Brain microvascular endothelial cell (primary cell): ENCODE measurements at regions not wholly inside any gene's neighbourhood (a gene's known extent, or its start where the extent isn't known, plus 50 kb on each side); places are given as distances from the start of the nearest gene placed in this dataset.

ENCODE experiments used
- DNase-seq: peaks from one replicate; pipeline ENCODE4 v3.0.0-alpha.2; 2020
- H3K27ac ChIP-seq: fragments of 250-450 bp; sonication (Bioruptor Pico); 2 replicates; pipeline ENCODE4 v1.5.1; 2020; ENCODE audit warnings: mild to moderate bottlenecking, moderate library complexity
- H3K27me3 ChIP-seq: fragments of 250-450 bp; sonication (Bioruptor Pico); replicated peaks from 2 replicates; pipeline ENCODE4 v1.5.1; 2020; ENCODE audit warnings: mild to moderate bottlenecking
- H3K36me3 ChIP-seq: fragments of 250-450 bp; sonication (Bioruptor Pico); replicated peaks from 2 replicates; pipeline ENCODE4 v1.5.1; 2020; ENCODE audit warnings: mild to moderate bottlenecking
- H3K4me3 ChIP-seq: 2 replicates; pipeline ENCODE4 v1.5.1; 2011; ENCODE audit warnings: low read depth, mild to moderate bottlenecking, control low read depth, low read length, moderate library complexity
- CTCF ChIP-seq: IDR thresholded peaks from 2 replicates; pipeline ENCODE4 v1.5.1; 2011; ENCODE audit warnings: low read depth, mild to moderate bottlenecking, moderate library complexity, low read length, control low read depth, inconsistent platforms; ENCODE audit errors: missing control alignments
- in situ Hi-C: cut with HindIII; loops from 2 replicates; pipeline ENCODE4 v1.10.0; 2017; ENCODE audit warnings: low sequenced_read_pairs, low pct_ligation_motif_present

GRCh38 chr4:149870008-149870407 lies 54.4 kb upstream of the IQCM start:
- Histone ChIP-seq H3K27me3 (no peaks in the 10 kb centered on the region), H3K36me3 (no peaks in the 10 kb centered on the region), H3K4me3 (no peak overlapping the region), H3K27ac (no peak overlapping the region)
- no peak for DNase-seq
- TF ChIP-seq CTCF, result no peak
- in situ Hi-C loops, result no loop called here

GRCh38 chr4:149881744-149882143 lies 66.1 kb upstream of the IQCM start:
- no peaks in the 10 kb centered on the region for H3K36me3 ChIP-seq
- no peak for DNase-seq
- H3K27me3 ChIP-seq, result no peaks in the 10 kb centered on the region
- TF ChIP-seq CTCF, result no peak
- no peak overlapping the region for H3K27ac ChIP-seq
- in situ Hi-C loops, result loop anchor here (25.0 kb wide), 1 partner anchor 494 kb away; no protein-coding TSS in a partner anchor
- H3K4me3 ChIP-seq, result no peak overlapping the region

DNA sequence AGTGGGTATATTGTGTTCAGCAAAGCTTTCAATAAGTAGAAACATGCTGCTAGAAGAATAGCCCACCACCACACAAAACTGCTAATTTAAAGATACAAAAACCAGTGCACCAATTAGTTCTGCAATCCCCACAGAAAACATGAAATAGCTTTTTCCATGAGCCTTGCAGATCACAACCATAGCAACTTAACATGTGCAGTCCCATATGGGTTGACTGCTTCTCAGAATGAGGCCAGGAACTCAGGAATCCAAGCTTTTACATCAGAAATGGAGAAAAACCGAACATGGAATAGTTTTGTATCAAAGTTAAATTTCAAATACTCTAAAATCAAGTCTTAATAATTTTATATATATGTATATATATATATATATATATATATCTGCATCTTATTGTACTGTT lies 66.6 kb upstream of the IQCM start:
- H3K27ac ChIP-seq, result no peak overlapping the region
- DNase-seq, result no peak
- no peaks in the 10 kb centered on the region for H3K27me3 ChIP-seq
- H3K36me3 ChIP-seq, result no peaks in the 10 kb centered on the region
- in situ Hi-C loops, result loop anchor here (25.0 kb wide), 1 partner anchor 495 kb away; no protein-coding TSS in a partner anchor
- no peak overlapping the region for H3K4me3 ChIP-seq
- no peak for TF ChIP-seq CTCF

DNA sequence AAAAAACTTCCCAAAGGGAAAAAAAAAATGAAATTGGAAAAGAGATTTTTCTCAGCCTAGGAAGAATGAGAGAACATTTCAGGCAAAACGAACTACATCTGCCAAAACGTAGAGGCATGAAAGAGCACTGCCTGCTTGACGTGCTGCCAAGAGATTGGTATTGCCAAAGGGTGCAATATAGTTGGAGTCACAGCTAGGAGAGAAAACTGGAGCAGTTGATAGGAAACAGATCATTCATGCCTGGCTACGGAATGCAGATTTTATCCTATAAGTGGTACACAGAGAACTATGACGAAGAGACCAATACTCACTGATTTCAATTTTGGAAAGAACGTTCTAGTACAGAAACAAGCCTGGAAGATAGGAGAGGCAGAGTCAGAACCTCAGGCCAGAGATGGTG lies 68.4 kb upstream of the IQCM start:
- Histone ChIP-seq H3K27ac (no peak overlapping the region), H3K27me3 (no peaks in the 10 kb centered on the region), H3K36me3 (no peaks in the 10 kb centered on the region), H3K4me3 (no peak overlapping the region)
- no peak for DNase-seq
- in situ Hi-C loops, result loop anchor here (25.0 kb wide), 1 partner anchor 497 kb away; no protein-coding TSS in a partner anchor
- no peak for TF ChIP-seq CTCF

- Histone ChIP-seq H3K27me3 (no peaks in the 10 kb centered on the region), H3K4me3 (no peak overlapping the region), H3K27ac (no peak overlapping the region), H3K36me3 (no peaks in the 10 kb centered on the region)
- DNase-seq, result no peak
- in situ Hi-C loops, result loop anchor here (25.0 kb wide), 1 partner anchor 497 kb away; no protein-coding TSS in a partner anchor
- no peak for TF ChIP-seq CTCF
Measured at GRCh38 chr4:149884529-149885181, 69.0 kb upstream of the IQCM start.

DNA sequence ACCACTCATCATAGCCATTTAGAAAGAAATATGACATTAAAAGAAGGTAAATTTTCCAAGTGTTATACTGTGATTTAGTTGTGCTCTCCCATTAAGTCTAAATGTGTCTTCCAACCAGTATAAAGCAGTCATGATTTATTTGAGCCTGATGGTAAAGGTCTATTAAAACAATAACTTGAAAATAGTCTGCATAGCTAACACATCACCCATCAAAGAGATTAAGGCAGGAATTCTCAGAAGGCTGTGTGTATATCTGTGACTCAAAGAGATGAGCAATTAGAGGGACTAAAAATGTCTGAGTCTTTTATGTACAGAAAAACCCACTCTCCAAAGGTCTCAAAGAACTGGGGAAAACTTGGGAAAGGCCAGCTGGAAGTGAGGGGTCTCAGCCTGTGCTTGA lies 70.3 kb upstream of the IQCM start:
- Histone ChIP-seq H3K36me3 (no peaks in the 10 kb centered on the region), H3K4me3 (no peak overlapping the region), H3K27ac (no peak overlapping the region), H3K27me3 (no peaks in the 10 kb centered on the region)
- in situ Hi-C loops, result loop anchor here (25.0 kb wide), 1 partner anchor 499 kb away; no protein-coding TSS in a partner anchor
- DNase-seq, result peak; percentile 40
- TF ChIP-seq CTCF, result no peak
